Keratinocyte (primary cell): ENCODE measurements at regions not wholly inside any gene's neighbourhood (a gene's known extent, or its start where the extent isn't known, plus 50 kb on each side); places are given as distances from the start of the nearest gene placed in this dataset.

ENCODE experiments used
- DNase-seq: peaks from one replicate; pipeline ENCODE4 v3.0.0-alpha.2; 2011; ENCODE audit warnings: low read depth, missing footprints, low spot score
- FAIRE-seq: peaks from 2 replicates; lab custom pipeline; 2011; peaks lifted over from hg19 to GRCh38; lab: Jason Lieb, UNC
- H2AFZ ChIP-seq: 2 replicates; pipeline ENCODE4 v1.6.0; 2012; ENCODE audit warnings: low read length, control low read depth, inconsistent platforms; ENCODE audit not compliant: control insufficient read depth
- H3K27ac ChIP-seq: 2 replicates; pipeline ENCODE4 v1.5.1; 2011; ENCODE audit warnings: low read length; ENCODE audit not compliant: control insufficient read depth, insufficient read depth
- H3K27me3 ChIP-seq: 3 replicates; pipeline ENCODE4 v1.6.0; 2011; ENCODE audit warnings: low read length; ENCODE audit not compliant: control insufficient read depth, insufficient read depth; ENCODE audit errors: extremely low read depth
- H3K36me3 ChIP-seq, 2 experiments: 2 replicates in 1 of 2; 3 replicates in 1 of 2; pipeline ENCODE4 v1.5.1; 2011; ENCODE audit warnings: low read length in 2 of 2, mild to moderate bottlenecking in 1 of 2; ENCODE audit not compliant: control insufficient read depth in 2 of 2, insufficient read depth in 2 of 2; ENCODE audit errors: extremely low read depth in 1 of 2
- H3K4me1 ChIP-seq: 3 replicates; pipeline ENCODE4 v1.5.1; 2011; ENCODE audit warnings: low read length; ENCODE audit not compliant: control insufficient read depth, insufficient read depth; ENCODE audit errors: extremely low read depth
- H3K4me2 ChIP-seq: 3 replicates; pipeline ENCODE4 v1.6.0; 2011; ENCODE audit warnings: low read depth, low read length; ENCODE audit not compliant: control insufficient read depth, insufficient read depth; ENCODE audit errors: extremely low read depth
- H3K4me3 ChIP-seq, 3 experiments: fragments of 200-600 bp in 1 of 3; sonication (generic) in 1 of 3; 2 replicates in 2 of 3; 3 replicates in 1 of 3; pipeline ENCODE4 v1.5.1; 2011 to 2016; ENCODE audit warnings: low read length in 3 of 3, mild to moderate bottlenecking in 3 of 3, control low read depth in 2 of 3, inconsistent platforms in 1 of 3, low read depth in 1 of 3, mixed read lengths in 1 of 3, mixed run types in 1 of 3, moderate library complexity in 1 of 3; ENCODE audit not compliant: control insufficient read depth in 2 of 3, insufficient read depth in 2 of 3; ENCODE audit errors: extremely low read depth in 1 of 3
- H3K79me2 ChIP-seq: 2 replicates; pipeline ENCODE4 v1.6.0; 2012; ENCODE audit warnings: low read length; ENCODE audit not compliant: control insufficient read depth, insufficient read depth
- H3K9ac ChIP-seq: 3 replicates; pipeline ENCODE4 v1.6.0; 2011; ENCODE audit warnings: low read length; ENCODE audit not compliant: control insufficient read depth, insufficient read depth; ENCODE audit errors: extremely low read depth
- H3K9me1 ChIP-seq: 3 replicates; pipeline ENCODE4 v1.6.0; 2011; ENCODE audit warnings: low read length; ENCODE audit not compliant: control insufficient read depth, insufficient read depth; ENCODE audit errors: extremely low read depth
- H3K9me3 ChIP-seq: 2 replicates; pipeline ENCODE4 v1.5.1; 2012; ENCODE audit warnings: low read depth, low read length; ENCODE audit not compliant: control insufficient read depth
- H4K20me1 ChIP-seq: 3 replicates; pipeline ENCODE4 v1.6.0; 2011; ENCODE audit warnings: low read length; ENCODE audit not compliant: control insufficient read depth, insufficient read depth; ENCODE audit errors: extremely low read depth
- EZH2 ChIP-seq: IDR thresholded peaks from one replicate; pipeline ENCODE4 v1.6.1; 2012; ENCODE audit warnings: inconsistent platforms, mild to moderate bottlenecking, low read length, moderate library complexity
- dilution Hi-C: fragments of 300-500 bp; cut with MboI; formaldehyde crosslinking; loops from one replicate; pipeline ENCODE4 v1.7.0; 2020; ENCODE audit warnings: low sequenced_read_pairs; ENCODE audit not compliant: extremely low pct_ligation_motif_present
- TF ChIP-seq, protein P1 (sequence below), 3 experiments: IDR thresholded peaks in 1 of 3; conservative IDR thresholded peaks in 1 of 3; optimal IDR thresholded peaks in 1 of 3; 2 replicates in 2 of 3; 3 replicates in 1 of 3; pipeline versions ENCODE3 to v1.5.1; 2011; ENCODE audit warnings: low read length in 3 of 3, mild to moderate bottlenecking in 3 of 3, moderate library complexity in 2 of 3, control low read depth in 1 of 3, inconsistent platforms in 1 of 3; ENCODE audit not compliant: insufficient read depth in 2 of 3; ENCODE audit errors: extremely low read depth in 1 of 3

DNA sequence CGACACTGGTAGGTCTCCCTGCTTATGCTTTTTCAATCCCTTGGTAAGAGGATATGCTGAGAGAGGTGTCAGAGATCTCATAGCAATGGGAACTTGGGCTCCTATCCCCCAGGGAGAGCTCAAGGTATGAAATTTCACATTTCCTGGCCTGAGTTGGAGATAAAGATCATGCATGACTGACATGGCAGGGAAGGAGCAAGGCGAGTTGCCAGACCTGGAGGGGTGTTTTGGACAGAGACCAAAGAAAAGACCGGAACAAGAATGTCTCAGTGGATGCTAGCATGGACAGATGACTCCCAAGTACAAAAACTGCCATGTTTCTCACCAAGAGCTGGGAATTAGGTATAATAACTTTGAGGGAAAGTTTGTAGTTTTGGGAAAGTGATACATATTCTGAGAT lies 334.1 kb upstream of the B3GALT2 start:
- Histone ChIP-seq H3K27me3 (no peaks in the 10 kb centered on the region), H3K9me3 (no peaks in the 10 kb centered on the region), H3K4me1 (peaks cover 16% of the 10 kb centered on the region), H3K9ac (no peak overlapping the region), H2AFZ (no peak overlapping the region), H3K4me3 (no peak overlapping the region), H3K4me2 (no peak overlapping the region), H4K20me1 (no peaks in the 10 kb centered on the region), H3K79me2 (no peaks in the 10 kb centered on the region), H3K9me1 (no peaks in the 10 kb centered on the region), H3K36me3 (no peaks in the 10 kb centered on the region), H3K27ac (no peak overlapping the region)
- no peak for DNase-seq
- dilution Hi-C loops: no loop called here
- no peak for FAIRE-seq
- no peak for TF ChIP-seq EZH2
- TF ChIP-seq, protein P1, sequence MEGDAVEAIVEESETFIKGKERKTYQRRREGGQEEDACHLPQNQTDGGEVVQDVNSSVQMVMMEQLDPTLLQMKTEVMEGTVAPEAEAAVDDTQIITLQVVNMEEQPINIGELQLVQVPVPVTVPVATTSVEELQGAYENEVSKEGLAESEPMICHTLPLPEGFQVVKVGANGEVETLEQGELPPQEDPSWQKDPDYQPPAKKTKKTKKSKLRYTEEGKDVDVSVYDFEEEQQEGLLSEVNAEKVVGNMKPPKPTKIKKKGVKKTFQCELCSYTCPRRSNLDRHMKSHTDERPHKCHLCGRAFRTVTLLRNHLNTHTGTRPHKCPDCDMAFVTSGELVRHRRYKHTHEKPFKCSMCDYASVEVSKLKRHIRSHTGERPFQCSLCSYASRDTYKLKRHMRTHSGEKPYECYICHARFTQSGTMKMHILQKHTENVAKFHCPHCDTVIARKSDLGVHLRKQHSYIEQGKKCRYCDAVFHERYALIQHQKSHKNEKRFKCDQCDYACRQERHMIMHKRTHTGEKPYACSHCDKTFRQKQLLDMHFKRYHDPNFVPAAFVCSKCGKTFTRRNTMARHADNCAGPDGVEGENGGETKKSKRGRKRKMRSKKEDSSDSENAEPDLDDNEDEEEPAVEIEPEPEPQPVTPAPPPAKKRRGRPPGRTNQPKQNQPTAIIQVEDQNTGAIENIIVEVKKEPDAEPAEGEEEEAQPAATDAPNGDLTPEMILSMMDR (optimal IDR thresholded peaks at IDR 0.05 in 1 of 3, IDR thresholded peaks at IDR 0.05 in 1 of 3, conservative IDR thresholded peaks at IDR 0.05 in 1 of 3; ENCODE audit: extremely low read depth in 1 of 3, insufficient read depth in 2 of 3, low read length in 3 of 3): no peak

DNA sequence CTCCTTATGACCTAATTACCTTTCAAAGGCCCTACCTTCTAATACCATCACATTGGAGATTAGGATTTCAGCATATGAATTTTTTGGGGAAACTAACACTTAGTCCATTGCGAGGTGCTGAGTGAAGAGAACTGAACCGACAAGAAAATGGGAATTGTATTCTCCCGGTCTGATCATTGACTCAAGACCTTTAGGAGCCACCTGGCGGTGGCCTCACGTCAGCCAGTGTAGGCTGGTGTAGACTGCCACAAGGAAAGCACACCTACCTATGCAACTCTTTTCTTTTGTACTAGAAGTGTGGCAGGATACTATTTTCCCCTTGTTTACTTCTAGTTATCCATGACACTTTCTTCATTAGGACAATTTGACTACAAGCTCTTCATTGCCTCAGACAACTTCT lies 333.5 kb upstream of the B3GALT2 start:
- no peak for FAIRE-seq
- dilution Hi-C loops: no loop called here
- no peak for TF ChIP-seq EZH2
- TF ChIP-seq, protein P1 (optimal IDR thresholded peaks at IDR 0.05 in 1 of 3, IDR thresholded peaks at IDR 0.05 in 1 of 3, conservative IDR thresholded peaks at IDR 0.05 in 1 of 3; ENCODE audit: extremely low read depth in 1 of 3, insufficient read depth in 2 of 3, low read length in 3 of 3): no peak

More for the DNA sequence above, 333.5 kb upstream of the B3GALT2 start:
- Histone ChIP-seq H3K79me2 (no peaks in the 10 kb centered on the region), H3K9me1 (no peaks in the 10 kb centered on the region), H3K4me3 (no peak overlapping the region), H4K20me1 (no peaks in the 10 kb centered on the region), H3K9me3 (no peaks in the 10 kb centered on the region), H2AFZ (no peak overlapping the region), H3K4me2 (no peak overlapping the region), H3K27me3 (no peaks in the 10 kb centered on the region), H3K27ac (no peak overlapping the region), H3K4me1 (peaks cover 11% of the 10 kb centered on the region), H3K9ac (no peak overlapping the region), H3K36me3 (no peaks in the 10 kb centered on the region)
- no peak for DNase-seq
